K562 (cell line): ENCODE measurements at regions not wholly inside any gene's neighbourhood (a gene's known extent, or its start where the extent isn't known, plus 50 kb on each side); places are given as distances from the start of the nearest gene placed in this dataset.

ENCODE experiments used
- ATAC-seq: fragments of 200-7000 bp; cut with Tn5 transposase; 3 replicates; pipeline ENCODE4 v1.9.1; 2020; ENCODE audit warnings: moderate library complexity
- BruUV-seq: library from RNA; stranded (reverse); fragments of 400-500 nt; replicated peaks from 2 replicates; lab custom pipeline; 2021; lab: Mats Ljungman, UMichigan
- CTCF ChIA-PET: fragments of 300-600 bp; formaldehyde crosslinking; extraction: SDS; loops from one replicate; lab custom pipeline; 2021; ENCODE audit warnings: low intra/inter-chr PET ratio; lab: Yijun Ruan, JAX
- POLR2A ChIA-PET: fragments of 300-600, 350-650 bp; sonication (Branson Sonifier 250); formaldehyde crosslinking; extraction: SDS; loops from one replicate; lab custom pipeline; 2021; ENCODE audit warnings: antibody characterized with exemption, inconsistent platforms; lab: Yijun Ruan, JAX
- DNase-seq, 4 experiments: peaks; one replicate each; pipeline versions ENCODE4 v3.0.0 to v3.0.0-alpha.2; 2011 to 2018; ENCODE audit warnings: low spot score in 3 of 4, mixed read lengths in 3 of 4; ENCODE audit errors: extremely low read depth in 1 of 4
- FAIRE-seq: peaks from 2 replicates; lab custom pipeline; 2011; peaks lifted over from hg19 to GRCh38; lab: Jason Lieb, UNC
- H2AFZ ChIP-seq: 2 replicates; pipeline ENCODE4 v1.6.0; 2011; ENCODE audit warnings: low read depth, low read length, control low read depth, inconsistent platforms
- H3K27ac ChIP-seq: fragments of 200-600 bp; 3 replicates; pipeline ENCODE4 v1.8.0; 2011; ENCODE audit warnings: low read depth, mild to moderate bottlenecking, control low read depth, inconsistent platforms, low read length, moderate library complexity, mixed read lengths; ENCODE audit errors: extremely low read depth
- H3K27me3 ChIP-seq, 2 experiments: fragments of 300-600 bp in 1 of 2; 2 replicates in 1 of 2; 3 replicates in 1 of 2; pipeline versions ENCODE4 v1.6.0 to v1.8.0; 2011; ENCODE audit warnings: inconsistent platforms in 2 of 2, low read length in 2 of 2, mild to moderate bottlenecking in 1 of 2, mixed read lengths in 1 of 2, moderate library complexity in 1 of 2; ENCODE audit not compliant: control insufficient read depth in 2 of 2, insufficient read depth in 2 of 2
- H3K36me3 ChIP-seq: fragments of 300-600 bp; 3 replicates; pipeline ENCODE4 v1.8.0; 2011; ENCODE audit warnings: mild to moderate bottlenecking, low read length, inconsistent platforms; ENCODE audit not compliant: control insufficient read depth, insufficient read depth
- H3K4me1 ChIP-seq, 2 experiments: fragments of 200-600 bp in 1 of 2; replicated peaks in 1 of 2; 2 replicates in 1 of 2; 3 replicates in 1 of 2; pipeline versions ENCODE4 v1.5.1 to v1.8.0; 2011; ENCODE audit warnings: inconsistent platforms in 2 of 2, low read length in 2 of 2, mild to moderate bottlenecking in 1 of 2, mixed read lengths in 1 of 2, moderate library complexity in 1 of 2; ENCODE audit not compliant: control insufficient read depth in 2 of 2, insufficient read depth in 2 of 2
- H3K4me2 ChIP-seq: 2 replicates; pipeline ENCODE4 v1.6.1; 2011; ENCODE audit warnings: low read length, control low read depth, inconsistent platforms, mixed read lengths; ENCODE audit not compliant: insufficient read depth
- H3K4me3 ChIP-seq: fragments of 200-600 bp; sonication (generic), shearing (Covaris generic); 2 replicates; pipeline ENCODE4 v1.5.1; 2016; ENCODE audit warnings: control low read depth, inconsistent platforms
- H3K79me2 ChIP-seq: fragments of 200-600 bp; 3 replicates; pipeline ENCODE4 v1.8.0; 2011; ENCODE audit warnings: low read length, inconsistent platforms; ENCODE audit not compliant: control insufficient read depth, insufficient read depth
- H3K9ac ChIP-seq, 2 experiments: 2 replicates each; pipeline versions ENCODE4 v1.6.0 to v1.6.1; 2011; ENCODE audit warnings: low read depth in 2 of 2, low read length in 2 of 2, control low read depth in 1 of 2, inconsistent platforms in 1 of 2, mild to moderate bottlenecking in 1 of 2, mixed read lengths in 1 of 2; ENCODE audit not compliant: insufficient read depth in 1 of 2
- H3K9me1 ChIP-seq: one replicate; pipeline ENCODE4 v1.6.0; 2011; ENCODE audit warnings: inconsistent platforms, mild to moderate bottlenecking, low read length, moderate library complexity; ENCODE audit not compliant: control insufficient read depth, insufficient read depth
- H3K9me3 ChIP-seq: replicated peaks from 2 replicates; pipeline ENCODE4 v1.5.1; 2011; ENCODE audit warnings: low read depth, low read length, inconsistent platforms; ENCODE audit not compliant: control insufficient read depth, insufficient read depth
- H4K20me1 ChIP-seq: replicated peaks from 2 replicates; pipeline ENCODE4 v1.6.1; 2011; ENCODE audit warnings: low read length, inconsistent platforms, mixed read lengths; ENCODE audit not compliant: control insufficient read depth, insufficient read depth
- BDP1 ChIP-seq: IDR thresholded peaks from 3 replicates; pipeline ENCODE4 v1.6.1; 2011; ENCODE audit not compliant: insufficient read length, insufficient read depth
- REST ChIP-seq, 2 experiments: fragments of 450-650 bp; formaldehyde crosslinking in 1 of 2; IDR thresholded peaks; 2 replicates each; pipeline versions ENCODE4 v1.4.0 to v1.6.1; 2014 to 2020; ENCODE audit warnings: mild to moderate bottlenecking in 2 of 2, borderline replicate concordance in 1 of 2, low read depth in 1 of 2
- SIN3B ChIP-seq: fragments of 450-650 bp; IDR thresholded peaks from 2 replicates; pipeline ENCODE4 v1.6.1; 2017; ENCODE audit warnings: low read depth, mild to moderate bottlenecking, moderate library complexity
- SMARCE1 ChIP-seq: fragments of 450-650 bp; IDR thresholded peaks from 2 replicates; pipeline ENCODE4 v1.7.1; 2016; ENCODE audit warnings: mild to moderate bottlenecking
- ZC3H4 ChIP-seq: sonication (generic); formaldehyde crosslinking; IDR thresholded peaks from 2 replicates; pipeline ENCODE4 v1.9.0; 2021; ENCODE audit warnings: missing genetic modification reagents, borderline replicate concordance
- ZNF695 ChIP-seq: fragments of 450-650 bp; formaldehyde crosslinking; IDR thresholded peaks from 2 replicates; pipeline ENCODE4 v1.4.0; 2020; ENCODE audit warnings: mild to moderate bottlenecking, moderate library complexity
- WGBS: fragments of 100-300 bp; shearing (Covaris generic); methylation state at CpG from one replicate; pipeline ENCODE4 v1.1.6; 2016; ENCODE audit warnings: low coverage, mixed read lengths; ENCODE audit not compliant: insufficient coverage; ENCODE audit errors: missing lambda C conversion rate; 5-methylcytosine and 5-hydroxymethylcytosine counted together
- in situ Hi-C: fragments of 300-500 bp; cut with MboI; formaldehyde crosslinking; loops from 4 replicates; pipeline ENCODE4 v1.15.0; 2018; ENCODE audit warnings: inconsistent platforms, mixed read lengths
- intact Hi-C: fragments of 100-400 bp; cut with micrococcal nuclease; formaldehyde crosslinking; loops from 2 replicates; pipeline ENCODE4 v1.14.2; 2022

- ATAC-seq (no peak), FAIRE-seq (no peak), DNase-seq (no peak)
- peaks cover 1 to 15% of the 10 kb centered on the region in 2 experiments; a peak in 3 of 5 replicates for H3K27me3 ChIP-seq
- no peak overlapping the region for H3K9ac ChIP-seq
- H3K79me2 ChIP-seq: no peaks in the 10 kb centered on the region
- 0% methylated on average over 3 of the region's 3 CpGs for WGBS
- H3K4me3 ChIP-seq: no peak overlapping the region
- H3K9me1 ChIP-seq: no peaks in the 10 kb centered on the region
- no TSS peak for BruUV-seq
- no peaks in the 10 kb centered on the region for H3K9me3 ChIP-seq
- H3K27ac ChIP-seq: no peak overlapping the region
- H2AFZ ChIP-seq: no peak overlapping the region
- TF ChIP-seq BDP1 (no peak), ZC3H4 (CRISPR knock-in tag) (no peak), ZNF695 (CRISPR knock-in tag) (no peak)
- ChIA-PET CTCF (no interaction called here), POLR2A (no interaction called here)
- H3K4me1 ChIP-seq: no peaks in the 10 kb centered on the region
- H3K4me2 ChIP-seq: no peak overlapping the region
- no peaks in the 10 kb centered on the region for H4K20me1 ChIP-seq
- in situ Hi-C loops: no loop called here
- H3K36me3 ChIP-seq: no peaks in the 10 kb centered on the region
- intact Hi-C loops: no loop called here
Measured at GRCh38 chr5:61878471-61878870, 427.5 kb upstream of the KIF2A start.

DNA sequence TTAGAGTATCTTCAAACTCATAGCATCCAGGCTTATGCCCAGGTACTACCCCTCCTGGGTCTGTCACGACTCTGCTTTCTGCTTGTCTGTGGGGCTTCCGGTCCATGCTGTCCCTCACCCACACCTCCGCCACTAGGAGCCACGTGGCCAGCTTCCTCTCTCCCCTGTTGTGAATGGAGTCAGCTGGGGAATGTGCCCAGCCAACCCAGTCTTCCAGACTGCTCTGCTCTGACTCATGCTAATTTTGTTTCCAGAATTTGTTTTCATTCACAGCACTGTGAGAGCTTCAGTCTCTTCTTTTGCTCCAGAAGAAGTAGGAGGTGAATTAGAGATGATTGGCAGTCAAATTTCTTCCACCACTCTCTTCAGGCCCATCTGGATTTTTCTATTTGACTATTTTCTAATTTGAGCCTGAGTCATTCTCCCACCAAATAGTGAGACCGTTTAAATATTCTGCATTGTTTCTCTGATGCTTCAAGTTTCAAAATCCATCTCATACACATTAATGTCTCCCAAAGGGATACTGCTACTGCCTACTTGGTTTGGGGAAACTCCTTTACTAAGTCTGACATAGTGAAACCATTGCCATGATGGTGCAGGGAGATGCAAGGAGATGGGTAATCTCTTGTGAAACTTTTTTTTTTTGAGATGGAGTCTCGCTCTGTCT lies 424.1 kb upstream of the KIF2A start:
- intact Hi-C loops: no loop called here
- Histone ChIP-seq H3K27ac (no peak overlapping the region), H3K9me3 (no peaks in the 10 kb centered on the region), H3K4me1 (no peaks in the 10 kb centered on the region), H4K20me1 (no peaks in the 10 kb centered on the region), H3K79me2 (no peaks in the 10 kb centered on the region), H3K4me2 (no peak overlapping the region), H3K9me1 (no peaks in the 10 kb centered on the region), H3K36me3 (no peaks in the 10 kb centered on the region), H3K27me3 (peaks cover 3 to 23% of the 10 kb centered on the region in 2 experiments; a peak in 3 of 5 replicates), H3K4me3 (no peak overlapping the region), H3K9ac (no peak overlapping the region), H2AFZ (peak overlapping the region; percentile 10; the same call in 1 of the 2 replicates)
- DNase-seq (no peak), ATAC-seq (no peak), FAIRE-seq (no peak)
- WGBS: 0% methylated on average over 6 of the region's 6 CpGs
- no TSS peak for BruUV-seq
- ChIA-PET POLR2A (no interaction called here), CTCF (no interaction called here)
- in situ Hi-C loops: no loop called here
- TF ChIP-seq SMARCE1: no peak
- no peak for TF ChIP-seq REST (IDR thresholded peaks at IDR 0.05; ENCODE audit: borderline replicate concordance)
- no peak for TF ChIP-seq REST (CRISPR knock-in tag; IDR thresholded peaks at IDR 0.05; ENCODE audit: low read depth)
- TF ChIP-seq SIN3B: no peak
